ENCODE measurements at regions not wholly inside any gene's neighbourhood (a gene's known extent, or its start where the extent isn't known, plus 50 kb on each side); places are given as distances from the start of the nearest gene placed in this dataset.

DNA sequence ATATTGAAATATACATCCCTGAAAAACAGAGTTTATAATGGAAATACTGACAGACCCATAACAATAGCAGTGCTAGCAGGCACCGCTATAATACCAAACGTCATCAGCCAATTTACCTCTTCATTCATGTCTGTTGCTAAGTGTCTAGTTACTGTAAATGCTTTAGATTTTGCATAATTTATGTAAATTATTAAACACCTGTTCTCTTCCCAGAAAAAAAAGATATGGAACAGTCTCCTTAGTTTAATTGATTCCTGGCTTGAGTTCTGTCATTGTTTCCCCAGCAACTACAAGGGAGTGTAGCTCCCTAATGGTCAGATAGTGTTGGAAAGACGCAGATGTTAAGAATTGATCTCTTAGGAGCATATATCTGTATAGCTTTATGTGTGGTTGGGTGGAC, 817.9 kb upstream of the ADGRL2 start:
- CTCF ChIA-PET = no interaction called here
- intact Hi-C loops (cut with micrococcal nuclease) = no loop called here
- no peak overlapping the region for H3K4me3 Mint-ChIP-seq
- no peaks in the 10 kb centered on the region for H3K27me3 Mint-ChIP-seq (ENCODE audit: low read depth)
- peaks cover 2% of the 10 kb centered on the region for H3K9me3 Mint-ChIP-seq
- H3K4me1 Mint-ChIP-seq (ENCODE audit: low read depth) = no peaks in the 10 kb centered on the region
- DNase-seq = no peak
- no peak overlapping the region for H3K27ac Mint-ChIP-seq
- H3K36me3 Mint-ChIP-seq (ENCODE audit: low read depth) = no peaks in the 10 kb centered on the region

GRCh38 chr1:80973101-80973500, 827.6 kb upstream of the ADGRL2 start:
- no peaks in the 10 kb centered on the region for H3K36me3 Mint-ChIP-seq (ENCODE audit: low read depth)
- intact Hi-C loops (cut with micrococcal nuclease) = no loop called here
- no peak overlapping the region for H3K27ac Mint-ChIP-seq
- H3K4me1 Mint-ChIP-seq (ENCODE audit: low read depth) = no peaks in the 10 kb centered on the region
- H3K27me3 Mint-ChIP-seq (ENCODE audit: low read depth) = no peaks in the 10 kb centered on the region
- peaks cover 4% of the 10 kb centered on the region for H3K9me3 Mint-ChIP-seq
- no peak for DNase-seq
- CTCF ChIA-PET = no interaction called here
- no peak overlapping the region for H3K4me3 Mint-ChIP-seq

GRCh38 chr1:80966266-80966665, 834.5 kb upstream of the ADGRL2 start:
- Mint-ChIP-seq H3K4me3 (no peak overlapping the region), H3K27me3 (ENCODE audit: low read depth) (no peaks in the 10 kb centered on the region), H3K4me1 (ENCODE audit: low read depth) (no peaks in the 10 kb centered on the region), H3K27ac (no peak overlapping the region), H3K36me3 (ENCODE audit: low read depth) (no peaks in the 10 kb centered on the region), H3K9me3 (no peaks in the 10 kb centered on the region)
- CTCF ChIA-PET = interaction anchor here (0.6 kb wide), 1 partner anchor 250 kb away, joined by 3 read pairs; no protein-coding TSS in a partner anchor
- intact Hi-C loops (cut with micrococcal nuclease) = no loop called here
- DNase-seq = no peak

GRCh38 chr1:80962564-80962963, 838.2 kb upstream of the ADGRL2 start:
- peaks cover under 1% of the 10 kb centered on the region for H3K9me3 Mint-ChIP-seq
- intact Hi-C loops (cut with micrococcal nuclease) = no loop called here
- H3K4me3 Mint-ChIP-seq = no peak overlapping the region
- H3K4me1 Mint-ChIP-seq (ENCODE audit: low read depth) = no peaks in the 10 kb centered on the region
- H3K36me3 Mint-ChIP-seq (ENCODE audit: low read depth) = no peaks in the 10 kb centered on the region
- H3K27me3 Mint-ChIP-seq (ENCODE audit: low read depth) = no peaks in the 10 kb centered on the region
- no peak for DNase-seq
- CTCF ChIA-PET = no interaction called here
- no peak overlapping the region for H3K27ac Mint-ChIP-seq

- no peak overlapping the region for H3K4me3 Mint-ChIP-seq
Measured at GRCh38 chr1:80961464-80962190, 839.1 kb upstream of the ADGRL2 start.

GRCh38 chr1:80933346-80933745, 867.4 kb upstream of the ADGRL2 start:
- DNase-seq = no peak
- no peak overlapping the region for H3K27ac Mint-ChIP-seq
- intact Hi-C loops (cut with micrococcal nuclease) = no loop called here
- H3K9me3 Mint-ChIP-seq = peaks cover 11% of the 10 kb centered on the region
- no peak overlapping the region for H3K4me3 Mint-ChIP-seq
- no peaks in the 10 kb centered on the region for H3K27me3 Mint-ChIP-seq (ENCODE audit: low read depth)
- H3K36me3 Mint-ChIP-seq (ENCODE audit: low read depth) = no peaks in the 10 kb centered on the region
- H3K4me1 Mint-ChIP-seq (ENCODE audit: low read depth) = no peaks in the 10 kb centered on the region
- CTCF ChIA-PET = no interaction called here

More at GRCh38 chr1:80961464-80962190, 839.1 kb upstream of the ADGRL2 start:
- Mint-ChIP-seq H3K27me3 (ENCODE audit: low read depth) (no peaks in the 10 kb centered on the region), H3K9me3 (peaks cover 2% of the 10 kb centered on the region), H3K27ac (no peak overlapping the region), H3K4me1 (ENCODE audit: low read depth) (no peaks in the 10 kb centered on the region), H3K36me3 (ENCODE audit: low read depth) (no peaks in the 10 kb centered on the region)
- no peak for DNase-seq
- intact Hi-C loops (cut with micrococcal nuclease) = no loop called here
- CTCF ChIA-PET = no interaction called here

GRCh38 chr1:80931178-80931577, 869.6 kb upstream of the ADGRL2 start:
- Mint-ChIP-seq H3K9me3 (peaks cover 13% of the 10 kb centered on the region), H3K4me3 (no peak overlapping the region), H3K27ac (no peak overlapping the region), H3K27me3 (ENCODE audit: low read depth) (no peaks in the 10 kb centered on the region), H3K4me1 (ENCODE audit: low read depth) (no peaks in the 10 kb centered on the region), H3K36me3 (ENCODE audit: low read depth) (no peaks in the 10 kb centered on the region)
- DNase-seq = no peak
- CTCF ChIA-PET = no interaction called here
- intact Hi-C loops (cut with micrococcal nuclease) = no loop called here

- Mint-ChIP-seq H3K27me3 (ENCODE audit: low read depth) (no peaks in the 10 kb centered on the region), H3K9me3 (peaks cover 13% of the 10 kb centered on the region), H3K4me1 (ENCODE audit: low read depth) (no peaks in the 10 kb centered on the region), H3K36me3 (ENCODE audit: low read depth) (no peaks in the 10 kb centered on the region), H3K4me3 (no peak overlapping the region), H3K27ac (no peak overlapping the region)
- no peak for DNase-seq
- intact Hi-C loops (cut with micrococcal nuclease) = no loop called here
- CTCF ChIA-PET = no interaction called here
Measured at GRCh38 chr1:80929868-80930508, 870.7 kb upstream of the ADGRL2 start.

DNA sequence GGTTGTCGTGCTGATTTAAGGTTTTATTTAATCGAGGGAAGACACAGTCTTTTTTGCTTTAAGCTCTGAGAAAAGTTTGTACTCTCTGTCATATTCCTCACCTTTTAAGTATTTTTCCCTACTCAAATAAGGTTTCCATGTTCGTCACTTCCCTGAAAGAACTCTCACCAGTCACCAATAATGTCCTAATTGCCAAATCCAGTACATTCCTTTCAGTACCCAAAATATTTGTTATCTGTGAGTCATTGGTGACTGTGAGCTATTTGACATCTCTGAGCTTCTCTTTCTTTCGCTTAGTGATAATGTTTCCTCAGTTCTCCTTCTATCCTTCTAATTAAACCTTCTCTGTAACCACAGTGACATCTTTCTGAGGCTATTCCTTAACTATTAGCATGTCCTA, 874.2 kb upstream of the ADGRL2 start:
- DNase-seq = no peak
- CTCF ChIA-PET = no interaction called here
- no peaks in the 10 kb centered on the region for H3K4me1 Mint-ChIP-seq (ENCODE audit: low read depth)
- no peak overlapping the region for H3K4me3 Mint-ChIP-seq
- H3K36me3 Mint-ChIP-seq (ENCODE audit: low read depth) = no peaks in the 10 kb centered on the region
- H3K27me3 Mint-ChIP-seq (ENCODE audit: low read depth) = no peaks in the 10 kb centered on the region
- intact Hi-C loops (cut with micrococcal nuclease) = no loop called here
- H3K9me3 Mint-ChIP-seq = peaks cover 11% of the 10 kb centered on the region
- no peak overlapping the region for H3K27ac Mint-ChIP-seq

DNA sequence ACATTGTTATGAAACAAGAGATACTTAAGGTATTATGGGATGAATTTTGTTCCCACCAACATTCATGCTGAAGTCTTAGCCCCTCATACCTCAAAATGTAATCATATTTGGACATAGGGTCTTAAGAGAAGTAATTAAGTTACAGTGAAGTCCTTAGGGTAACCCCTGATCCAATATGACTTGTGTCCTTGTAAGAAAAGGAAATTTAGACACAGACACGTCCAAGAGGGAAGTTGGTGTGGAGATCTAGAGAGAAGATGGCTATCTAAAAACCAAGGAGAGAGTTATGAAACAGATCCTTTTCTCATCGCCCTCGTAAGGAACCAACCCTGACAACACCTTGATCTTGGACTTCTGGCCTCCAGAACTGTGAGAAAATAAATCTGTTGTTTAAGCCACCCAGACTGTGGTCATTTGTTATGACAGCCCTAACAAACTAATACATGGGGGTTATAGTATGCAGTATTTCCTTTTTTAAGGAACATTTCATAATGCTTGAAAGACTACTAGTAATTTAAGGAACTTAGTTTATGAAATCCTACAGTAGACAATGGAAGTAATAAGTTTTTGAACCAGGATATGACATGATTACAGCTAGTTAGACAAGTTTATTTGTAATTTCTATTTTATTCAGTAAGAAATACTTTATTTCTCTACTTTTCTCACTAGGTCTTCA, 875.5 kb upstream of the ADGRL2 start:
- DNase-seq = no peak
- Mint-ChIP-seq H3K9me3 (peaks cover 2% of the 10 kb centered on the region), H3K36me3 (ENCODE audit: low read depth) (no peaks in the 10 kb centered on the region), H3K27ac (no peak overlapping the region), H3K4me1 (ENCODE audit: low read depth) (no peaks in the 10 kb centered on the region), H3K4me3 (no peak overlapping the region), H3K27me3 (ENCODE audit: low read depth) (no peaks in the 10 kb centered on the region)
- intact Hi-C loops (cut with micrococcal nuclease) = no loop called here
- CTCF ChIA-PET = no interaction called here

DNA sequence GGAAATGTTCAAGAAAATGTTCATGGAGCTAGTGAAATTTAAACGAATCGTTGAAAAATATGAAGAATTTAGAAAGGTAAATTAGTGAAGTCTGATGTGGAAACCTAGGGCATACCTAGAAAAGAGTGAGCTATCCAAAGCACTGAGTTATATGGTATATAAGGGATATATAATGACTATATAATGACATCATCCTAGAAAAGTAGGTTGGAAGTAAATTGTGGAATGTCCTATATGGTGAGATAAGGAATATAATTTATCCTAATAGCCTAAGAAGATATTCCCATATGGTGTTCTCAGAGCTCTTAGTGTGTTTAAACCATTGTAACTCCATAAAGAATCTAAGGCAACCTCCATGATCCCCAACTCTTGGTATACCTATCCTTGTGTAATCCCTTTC, 876.4 kb upstream of the ADGRL2 start:
- no peak for DNase-seq
- H3K4me1 Mint-ChIP-seq (ENCODE audit: low read depth) = no peaks in the 10 kb centered on the region
- H3K4me3 Mint-ChIP-seq = no peak overlapping the region
- no peaks in the 10 kb centered on the region for H3K27me3 Mint-ChIP-seq (ENCODE audit: low read depth)
- no peaks in the 10 kb centered on the region for H3K36me3 Mint-ChIP-seq (ENCODE audit: low read depth)
- no peak overlapping the region for H3K27ac Mint-ChIP-seq
- CTCF ChIA-PET = no interaction called here
- peaks cover 2% of the 10 kb centered on the region for H3K9me3 Mint-ChIP-seq
- intact Hi-C loops (cut with micrococcal nuclease) = no loop called here

DNA sequence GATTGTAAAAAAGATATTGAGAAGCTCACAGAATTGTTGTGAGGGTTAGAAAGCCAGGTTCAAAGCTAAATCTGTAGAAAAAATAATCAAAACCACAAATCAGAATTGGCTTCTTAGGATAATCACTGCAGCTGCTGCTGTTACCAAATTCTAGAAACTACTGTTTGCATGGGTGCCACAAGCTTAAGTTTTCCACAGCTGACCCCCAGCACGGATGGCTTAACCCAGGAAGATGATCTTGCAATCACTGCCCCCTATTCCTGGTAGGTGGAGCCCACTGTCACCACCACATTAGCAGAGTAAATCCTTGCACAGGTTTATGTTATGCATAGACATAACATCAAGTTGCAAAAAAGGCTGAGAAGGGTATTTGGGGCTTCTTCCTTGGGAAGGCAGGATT, 877.8 kb upstream of the ADGRL2 start:
- CTCF ChIA-PET = no interaction called here
- Mint-ChIP-seq H3K36me3 (ENCODE audit: low read depth) (no peaks in the 10 kb centered on the region), H3K4me1 (ENCODE audit: low read depth) (no peaks in the 10 kb centered on the region), H3K27me3 (ENCODE audit: low read depth) (no peaks in the 10 kb centered on the region), H3K4me3 (no peak overlapping the region), H3K27ac (no peak overlapping the region), H3K9me3 (peaks cover 2% of the 10 kb centered on the region)
- intact Hi-C loops (cut with micrococcal nuclease) = no loop called here
- no peak for DNase-seq

- CTCF ChIA-PET = no interaction called here
- Mint-ChIP-seq H3K27ac (no peak overlapping the region), H3K9me3 (no peaks in the 10 kb centered on the region)
Measured at GRCh38 chr1:80919426-80919825, 881.3 kb upstream of the ADGRL2 start.

More at GRCh38 chr1:80919426-80919825, 881.3 kb upstream of the ADGRL2 start:
- no peaks in the 10 kb centered on the region for H3K36me3 Mint-ChIP-seq (ENCODE audit: low read depth)
- H3K27me3 Mint-ChIP-seq (ENCODE audit: low read depth) = no peaks in the 10 kb centered on the region
- H3K4me1 Mint-ChIP-seq (ENCODE audit: low read depth) = no peaks in the 10 kb centered on the region
- no peak overlapping the region for H3K4me3 Mint-ChIP-seq
- intact Hi-C loops (cut with micrococcal nuclease) = no loop called here
- no peak for DNase-seq
